Gastroesophageal sphincter (tissue), 4 donors: ENCODE measurements at regions not wholly inside any gene's neighbourhood (a gene's known extent, or its start where the extent isn't known, plus 50 kb on each side); places are given as distances from the start of the nearest gene placed in this dataset.
"Not testable (repeated sequence)": the region's sequence is repeated elsewhere in the genome, so short reads cannot be mapped to it uniquely, and the experiment has no call there.

ENCODE experiments used
- ATAC-seq: fragments of 150-250 bp; one replicate; pipeline ENCODE4 v1.9.1; 2016; ENCODE audit warnings: mild to moderate bottlenecking, moderate library complexity
- H3K27ac ChIP-seq, 4 donors: fragments of 200-600 bp; sonication (generic) in 3 of 4; 1 replicate in 3 of 4; 2 replicates in 1 of 4; pipeline ENCODE4 v1.5.1; 2016 to 2019
- H3K27me3 ChIP-seq: fragments of 200-600 bp; sonication (generic); one replicate; pipeline ENCODE4 v1.5.1; 2019
- H3K36me3 ChIP-seq, 2 donors: fragments of 200-600 bp; sonication (generic); one replicate each; pipeline ENCODE4 v1.5.1; 2019; ENCODE audit warnings: control low read depth in 1 of 2
- H3K4me1 ChIP-seq, 3 donors: fragments of 200-600 bp; sonication (generic); 1 replicate in 2 of 3; 2 replicates in 1 of 3; pipeline ENCODE4 v1.5.1; 2016 to 2019; ENCODE audit warnings: control low read depth in 2 of 3
- H3K4me3 ChIP-seq, 2 donors: fragments of 200-600 bp; sonication (generic); one replicate each; pipeline ENCODE4 v1.5.1; 2019; ENCODE audit warnings: mild to moderate bottlenecking in 1 of 2, moderate library complexity in 1 of 2
- H3K9me3 ChIP-seq, 3 donors: fragments of 200-600 bp; sonication (generic); one replicate each; pipeline ENCODE4 v1.5.1; 2017 to 2019; ENCODE audit warnings: control low read depth in 2 of 3
- CTCF ChIP-seq, 4 experiments: fragments of 200-600 bp in 2 of 4; fragments of 450-650 bp in 2 of 4; sonication (generic) in 1 of 4; IDR thresholded peaks; one replicate each; pipeline ENCODE4 v1.5.1; 2017 to 2019; ENCODE audit warnings: antibody characterized with exemption in 4 of 4, mild to moderate bottlenecking in 2 of 4, moderate library complexity in 2 of 4
- EP300 ChIP-seq: sonication (generic); formaldehyde crosslinking; IDR thresholded peaks from one replicate; pipeline ENCODE4 v1.6.1; 2017; ENCODE audit warnings: antibody characterized with exemption, mild to moderate bottlenecking
- POLR2A ChIP-seq, 2 donors: fragments of 450-650 bp; IDR thresholded peaks; one replicate each; pipeline ENCODE4 v1.6.1; 2017; ENCODE audit warnings: antibody characterized with exemption in 2 of 2, mild to moderate bottlenecking in 2 of 2, moderate library complexity in 1 of 2
- POLR2AphosphoS5 ChIP-seq: sonication (generic); formaldehyde crosslinking; IDR thresholded peaks from one replicate; pipeline ENCODE4 v1.6.1; 2017; ENCODE audit warnings: antibody characterized with exemption
- WGBS, 2 donors: methylation state at CpG; one replicate each; pipeline ENCODE4 v1.1.5; 2018; ENCODE audit warnings: low coverage in 1 of 2; 5-methylcytosine and 5-hydroxymethylcytosine counted together

GRCh38 chr13:50539791-50540530 lies 303.5 kb downstream of the DLEU7 start:
- no peak for TF ChIP-seq POLR2A (IDR thresholded peaks at IDR 0.05)
- no peak for TF ChIP-seq POLR2AphosphoS5
- no peak for TF ChIP-seq CTCF (IDR thresholded peaks at IDR 0.05)
- TF ChIP-seq EP300, result no peak
- ATAC-seq, result no peak
- H3K27ac ChIP-seq, result no peak overlapping the region
- H3K27me3 ChIP-seq, result no peaks in the 10 kb centered on the region
- H3K4me1 ChIP-seq, result peaks cover 0 to 7% (median 0%) of the 10 kb centered on the region in 3 donors
- H3K9me3 ChIP-seq, result peaks cover 0 to 18% (median under 1%) of the 10 kb centered on the region in 3 donors
- H3K36me3 ChIP-seq, result no peaks in the 10 kb centered on the region
- no peak overlapping the region for H3K4me3 ChIP-seq

- Histone ChIP-seq H3K27ac (no peak overlapping the region), H3K4me1 (peaks cover 0 to 7% (median 0%) of the 10 kb centered on the region in 3 donors), H3K27me3 (no peaks in the 10 kb centered on the region), H3K4me3 (no peak overlapping the region), H3K9me3 (peaks cover 0 to 5% (median 0%) of the 10 kb centered on the region in 3 donors), H3K36me3 (no peaks in the 10 kb centered on the region)
- no peak for ATAC-seq
- 46 to 63% methylated on average over 2 of the region's 2 CpGs for WGBS, 2 donors
- no peak for TF ChIP-seq EP300
- TF ChIP-seq POLR2AphosphoS5, result no peak
- no peak for TF ChIP-seq CTCF (IDR thresholded peaks at IDR 0.05)
- TF ChIP-seq POLR2A (IDR thresholded peaks at IDR 0.05), result no peak
Measured at GRCh38 chr13:50543141-50543540, 300.4 kb downstream of the DLEU7 start.

- Histone ChIP-seq H3K4me1 (peaks cover 0 to 7% (median 0%) of the 10 kb centered on the region in 3 donors), H3K27me3 (no peaks in the 10 kb centered on the region), H3K9me3 (no peaks in the 10 kb centered on the region), H3K27ac (no peak overlapping the region), H3K4me3 (no peak overlapping the region), H3K36me3 (no peaks in the 10 kb centered on the region)
- ATAC-seq, result no peak
- 29 to 53% methylated on average over 5 to 6 of the region's 6 CpGs for WGBS, 2 donors
- no peak for TF ChIP-seq CTCF (IDR thresholded peaks at IDR 0.05)
- no peak for TF ChIP-seq POLR2AphosphoS5
- no peak for TF ChIP-seq POLR2A (IDR thresholded peaks at IDR 0.05)
- TF ChIP-seq EP300, result no peak
Measured at GRCh38 chr13:50543782-50544181, 299.7 kb downstream of the DLEU7 start.

- ATAC-seq, result no peak
- Histone ChIP-seq H3K27ac (no peak overlapping the region), H3K9me3 (no peaks in the 10 kb centered on the region), H3K27me3 (no peaks in the 10 kb centered on the region), H3K36me3 (no peaks in the 10 kb centered on the region), H3K4me3 (no peak overlapping the region), H3K4me1 (peaks cover 0 to 7% (median 0%) of the 10 kb centered on the region in 3 donors)
- TF ChIP-seq POLR2AphosphoS5 (no peak), EP300 (no peak), CTCF (IDR thresholded peaks at IDR 0.05) (no peak), POLR2A (IDR thresholded peaks at IDR 0.05) (no peak)
- WGBS, 2 donors, result 69 to 75% methylated on average over 3 of the region's 3 CpGs
Measured at GRCh38 chr13:50544211-50544610, 299.3 kb downstream of the DLEU7 start.

- not testable (repeated sequence) for H3K36me3 ChIP-seq, ATAC-seq, H3K4me1 ChIP-seq, H3K4me3 ChIP-seq, H3K9me3 ChIP-seq, H3K27ac ChIP-seq, H3K27me3 ChIP-seq
- 100% methylated on average over 1 to 2 of the region's 2 CpGs for WGBS, 2 donors
Measured at GRCh38 chr13:50547175-50547574, 296.3 kb downstream of the DLEU7 start.
